Keratinocyte (primary cell): ENCODE measurements at regions not wholly inside any gene's neighbourhood (a gene's known extent, or its start where the extent isn't known, plus 50 kb on each side); places are given as distances from the start of the nearest gene placed in this dataset.

ENCODE experiments used
- CTCF ChIP-seq, 3 experiments: IDR thresholded peaks in 1 of 3; conservative IDR thresholded peaks in 1 of 3; optimal IDR thresholded peaks in 1 of 3; 2 replicates in 2 of 3; 3 replicates in 1 of 3; pipeline versions ENCODE3 to v1.5.1; 2011; ENCODE audit warnings: low read length in 3 of 3, mild to moderate bottlenecking in 3 of 3, moderate library complexity in 2 of 3, control low read depth in 1 of 3, inconsistent platforms in 1 of 3; ENCODE audit not compliant: insufficient read depth in 2 of 3; ENCODE audit errors: extremely low read depth in 1 of 3
- EZH2 ChIP-seq: IDR thresholded peaks from one replicate; pipeline ENCODE4 v1.6.1; 2012; ENCODE audit warnings: inconsistent platforms, mild to moderate bottlenecking, low read length, moderate library complexity

GRCh38 chr1:214824763-214825162 is 221.8 kb downstream of the CENPF start:
- TF ChIP-seq EZH2, result no peak
- no peak for TF ChIP-seq CTCF (optimal IDR thresholded peaks at IDR 0.05 in 1 of 3, IDR thresholded peaks at IDR 0.05 in 1 of 3, conservative IDR thresholded peaks at IDR 0.05 in 1 of 3; ENCODE audit: extremely low read depth in 1 of 3, insufficient read depth in 2 of 3, low read length in 3 of 3)
